GM18505 (cell line): ENCODE measurements at regions not wholly inside any gene's neighbourhood (a gene's known extent, or its start where the extent isn't known, plus 50 kb on each side); places are given as distances from the start of the nearest gene placed in this dataset.

ENCODE experiments used
- ATAC-seq: cut with Tn5 transposase; IDR thresholded peaks from one replicate; pipeline ENCODE4 v1.9.1; 2021; ENCODE audit not compliant: unreplicated experiment
- POLR2A ChIP-seq: IDR thresholded peaks from 4 replicates; pipeline ENCODE4 v1.6.1; 2011; ENCODE audit warnings: borderline replicate concordance; ENCODE audit not compliant: insufficient read depth, insufficient read length; ENCODE audit errors: extremely low read depth

GRCh38 chr11:26254378-26254777 lies 77.6 kb upstream of the ANO3 start:
- no peak for ATAC-seq
- no peak for TF ChIP-seq POLR2A

DNA sequence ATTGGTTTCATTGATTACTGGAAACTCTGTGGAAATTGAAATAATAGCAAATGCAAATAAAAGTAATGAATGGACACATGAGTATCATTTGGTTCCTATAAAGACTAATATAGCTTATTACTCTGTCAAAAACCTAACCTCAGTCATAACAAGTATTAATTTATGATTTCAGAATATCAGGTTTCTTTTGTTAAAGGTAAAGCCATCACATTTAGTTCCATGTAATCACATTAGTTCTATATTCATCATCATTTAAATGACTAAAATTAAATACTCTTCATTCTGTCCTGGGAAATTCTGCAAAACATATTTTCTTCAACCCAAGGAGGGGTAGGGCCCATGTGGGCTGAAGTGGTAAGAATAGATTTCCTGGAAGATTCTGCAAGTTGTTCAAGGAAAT lies 68.2 kb upstream of the ANO3 start:
- ATAC-seq: no peak
- no peak for TF ChIP-seq POLR2A

DNA sequence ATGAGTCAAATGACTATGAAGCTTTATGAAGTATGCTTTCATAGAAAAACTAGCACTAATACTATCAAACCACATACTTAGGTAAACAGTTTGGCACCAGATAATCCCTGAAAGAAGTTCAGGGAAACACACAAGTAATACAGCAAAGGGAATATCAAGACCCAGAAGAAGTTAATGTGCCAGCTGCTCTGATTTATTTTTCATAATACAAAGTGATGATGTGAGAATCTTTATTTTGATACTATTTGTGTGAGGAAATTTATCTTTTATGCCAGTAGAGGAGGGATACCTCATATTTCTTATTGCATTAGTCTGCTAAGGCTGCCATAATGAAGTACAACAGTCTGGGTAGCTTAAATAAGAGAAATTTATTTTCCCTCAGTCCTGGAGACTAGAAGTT lies 67.7 kb upstream of the ANO3 start:
- no peak for ATAC-seq
- TF ChIP-seq POLR2A: no peak

GRCh38 chr11:26268980-26269660 lies 62.8 kb upstream of the ANO3 start:
- no peak for TF ChIP-seq POLR2A
- no peak for ATAC-seq

GRCh38 chr11:26271666-26272065 lies 60.3 kb upstream of the ANO3 start:
- no peak for ATAC-seq
- TF ChIP-seq POLR2A: no peak

DNA sequence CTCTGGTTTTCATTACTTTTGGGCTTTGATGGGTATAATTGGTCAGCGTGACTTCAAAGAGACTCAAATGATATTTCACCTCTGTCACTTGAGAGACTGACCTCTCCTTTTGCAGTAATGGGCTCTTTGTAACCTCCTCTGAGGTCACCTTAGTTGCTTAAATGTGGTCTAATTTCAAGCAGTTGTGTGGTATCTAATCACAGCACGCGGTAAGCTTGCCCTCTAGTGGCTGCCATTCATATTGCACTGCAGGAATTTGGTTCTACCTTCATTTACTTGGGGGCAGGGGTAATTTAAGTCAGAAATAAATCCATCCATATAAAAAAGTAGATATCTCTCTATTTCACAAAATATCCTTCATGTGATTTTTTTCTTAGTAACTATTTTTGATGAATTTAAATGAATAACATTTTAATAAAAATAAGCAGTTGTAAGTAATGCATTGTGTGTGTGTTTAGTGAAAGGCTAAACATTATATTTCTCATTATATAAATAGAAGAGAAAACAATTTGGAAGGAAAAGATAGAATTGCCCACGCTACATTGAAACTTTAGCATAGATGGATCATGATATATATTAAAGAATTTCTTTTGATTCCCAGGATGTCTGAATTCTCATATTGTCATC lies 55.0 kb upstream of the ANO3 start:
- TF ChIP-seq POLR2A: no peak
- ATAC-seq: peak; percentile 94

DNA sequence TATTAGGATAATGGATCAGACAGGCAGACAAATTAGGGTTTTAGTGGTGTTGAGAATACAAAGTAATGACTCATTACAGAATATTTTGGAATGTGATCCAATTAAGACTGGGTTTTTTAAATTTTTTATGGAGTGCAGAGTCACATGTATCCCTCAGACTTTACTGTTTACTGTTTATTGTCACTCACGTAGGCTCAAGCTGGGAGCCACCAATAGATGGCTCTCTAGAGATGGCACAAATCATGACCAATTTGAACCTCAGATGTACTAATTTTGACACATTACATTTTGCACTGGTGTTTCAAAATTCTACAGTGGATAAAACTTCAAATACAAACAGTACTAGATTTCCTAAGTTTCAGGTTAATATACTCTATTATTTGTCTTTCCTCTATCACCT lies 53.6 kb upstream of the ANO3 start:
- no peak for TF ChIP-seq POLR2A
- ATAC-seq: no peak
